ENCODE measurements at regions not wholly inside any gene's neighbourhood (a gene's known extent, or its start where the extent isn't known, plus 50 kb on each side); places are given as distances from the start of the nearest gene placed in this dataset.

GRCh38 chr5:155974369-155974768, 352.6 kb upstream of the SGCD start:
- DNase-seq (ENCODE audit: low spot score): no peak

DNA sequence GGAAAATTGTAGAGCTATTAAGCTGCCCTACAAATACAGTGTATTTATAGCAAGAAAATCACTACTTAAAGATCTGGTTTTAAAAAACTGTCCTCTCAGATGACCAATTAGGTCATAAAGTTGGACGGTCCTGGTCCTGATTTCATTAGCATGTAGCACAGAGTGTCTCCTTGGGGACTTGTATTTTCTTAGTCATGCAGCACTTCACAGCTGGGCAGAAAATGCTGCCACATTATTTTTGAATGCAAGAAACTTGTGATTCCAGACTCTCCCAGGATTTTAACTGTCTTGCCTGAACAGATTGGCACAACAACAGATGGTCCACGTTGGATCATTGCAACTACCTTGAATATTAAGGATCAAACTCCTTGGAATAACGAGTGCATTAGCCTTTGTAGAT, 348.1 kb upstream of the SGCD start:
- DNase-seq (ENCODE audit: low spot score): no peak

- no peak for DNase-seq (ENCODE audit: low spot score)
Observed at GRCh38 chr5:155982354-155982753, 344.6 kb upstream of the SGCD start.

DNA sequence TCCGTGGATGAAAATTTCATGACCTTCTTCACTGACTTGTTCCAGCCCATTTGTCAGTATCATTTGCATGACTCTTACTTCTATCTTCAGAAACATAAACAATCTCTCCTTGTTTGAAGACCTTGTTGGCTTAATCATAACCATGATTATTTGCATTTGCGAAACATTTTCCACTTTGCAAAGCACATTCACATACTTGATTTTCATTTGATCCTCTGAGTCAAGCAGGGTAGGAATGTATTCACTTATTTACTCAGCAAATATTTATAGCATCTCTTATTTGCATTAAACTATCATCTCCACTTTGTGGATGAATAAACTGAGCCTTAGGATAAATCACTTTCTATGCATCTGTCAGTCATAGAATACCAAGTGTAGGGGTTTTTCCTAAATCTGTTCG, 343.0 kb upstream of the SGCD start:
- DNase-seq (ENCODE audit: low spot score): no peak

DNA sequence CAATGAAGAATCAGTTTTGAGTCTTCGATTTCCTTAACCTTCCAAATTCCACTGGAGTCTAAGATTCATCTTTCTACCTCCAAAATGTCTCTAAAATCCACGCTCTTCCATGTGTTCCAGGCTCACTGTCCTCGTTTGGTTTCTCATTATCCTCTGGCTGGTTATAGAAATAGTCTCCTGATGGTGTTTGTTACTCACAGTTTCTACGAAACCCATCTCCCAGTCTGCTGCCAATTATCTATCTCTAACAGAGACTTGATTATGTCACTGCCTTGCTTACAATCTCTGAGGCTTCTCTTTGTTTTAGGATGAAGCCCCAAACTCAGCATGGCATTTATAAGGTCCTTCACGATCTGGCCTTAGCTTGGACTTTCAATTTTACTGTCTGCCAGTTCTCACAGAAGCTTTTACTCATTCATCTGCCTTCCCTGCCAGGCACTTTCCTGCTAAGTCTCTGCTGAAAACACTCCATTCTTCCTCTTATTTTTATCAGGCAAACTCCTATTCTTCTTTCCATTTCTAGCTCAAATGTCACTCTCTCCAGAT, 339.6 kb upstream of the SGCD start:
- DNase-seq (ENCODE audit: low spot score): no peak

DNA sequence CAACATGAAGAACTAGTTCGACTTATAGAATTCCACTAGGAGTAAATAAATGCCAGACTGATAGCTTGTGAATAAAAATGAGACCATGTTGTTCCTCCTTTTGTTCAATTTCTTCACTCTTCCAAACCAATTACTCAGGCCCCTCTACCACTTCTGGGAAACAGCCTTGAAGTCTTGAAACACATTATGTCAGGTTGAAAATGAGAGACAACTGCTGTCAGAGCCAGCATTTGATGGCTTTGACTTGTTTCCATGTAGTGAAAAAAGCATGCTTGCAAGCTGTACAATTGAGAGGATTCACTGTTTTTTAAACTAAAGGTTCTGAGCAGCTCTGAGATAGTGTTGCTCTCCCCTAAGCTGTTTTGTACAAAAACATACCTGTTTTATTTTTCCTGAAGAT, 337.1 kb upstream of the SGCD start:
- DNase-seq (ENCODE audit: low spot score): no peak

DNA sequence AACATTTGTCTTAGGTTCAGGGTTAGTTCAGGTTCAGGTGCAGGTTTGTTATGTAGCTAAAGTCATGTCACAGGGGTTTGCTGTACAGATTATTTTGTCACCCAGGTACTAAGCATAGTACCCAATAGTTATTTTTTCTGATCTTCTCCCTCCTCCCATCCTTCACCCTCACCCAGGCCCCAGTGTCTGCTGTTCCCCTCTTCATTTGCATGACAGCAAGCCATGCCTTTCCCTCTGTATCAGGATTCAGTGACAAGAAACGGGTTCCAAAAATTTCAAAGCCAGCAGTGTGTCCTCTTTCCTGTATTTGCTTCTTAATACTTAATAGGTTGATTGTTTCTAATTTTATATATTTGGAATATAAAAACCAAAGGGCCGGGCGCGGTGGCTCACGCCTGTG, 330.8 kb upstream of the SGCD start:
- no peak for DNase-seq (ENCODE audit: low spot score)

- DNase-seq (ENCODE audit: low spot score): no peak
Observed at GRCh38 chr5:155998257-155998656, 328.7 kb upstream of the SGCD start.

DNA sequence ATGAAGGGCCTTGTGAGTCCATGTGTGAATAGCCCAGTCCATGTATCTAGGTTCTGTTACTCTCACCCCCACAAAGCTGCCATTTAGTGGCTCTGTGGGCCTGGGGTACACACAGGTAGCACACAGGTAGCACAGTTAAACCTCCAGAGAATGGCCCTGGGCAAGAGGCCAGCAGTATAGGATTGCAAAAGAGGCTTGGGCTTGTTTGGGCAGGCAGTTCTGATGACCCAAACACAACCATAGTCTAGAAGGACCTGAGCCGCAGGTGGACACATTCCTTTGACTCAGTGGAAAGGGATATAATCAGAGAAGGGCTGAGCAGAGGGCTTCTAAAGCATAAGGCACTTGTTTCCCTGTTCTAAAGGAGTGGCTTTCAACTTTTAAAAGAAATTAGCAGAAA, 326.8 kb upstream of the SGCD start:
- DNase-seq (ENCODE audit: low spot score): no peak

GRCh38 chr5:156004754-156005153, 322.2 kb upstream of the SGCD start:
- no peak for DNase-seq (ENCODE audit: low spot score)

DNA sequence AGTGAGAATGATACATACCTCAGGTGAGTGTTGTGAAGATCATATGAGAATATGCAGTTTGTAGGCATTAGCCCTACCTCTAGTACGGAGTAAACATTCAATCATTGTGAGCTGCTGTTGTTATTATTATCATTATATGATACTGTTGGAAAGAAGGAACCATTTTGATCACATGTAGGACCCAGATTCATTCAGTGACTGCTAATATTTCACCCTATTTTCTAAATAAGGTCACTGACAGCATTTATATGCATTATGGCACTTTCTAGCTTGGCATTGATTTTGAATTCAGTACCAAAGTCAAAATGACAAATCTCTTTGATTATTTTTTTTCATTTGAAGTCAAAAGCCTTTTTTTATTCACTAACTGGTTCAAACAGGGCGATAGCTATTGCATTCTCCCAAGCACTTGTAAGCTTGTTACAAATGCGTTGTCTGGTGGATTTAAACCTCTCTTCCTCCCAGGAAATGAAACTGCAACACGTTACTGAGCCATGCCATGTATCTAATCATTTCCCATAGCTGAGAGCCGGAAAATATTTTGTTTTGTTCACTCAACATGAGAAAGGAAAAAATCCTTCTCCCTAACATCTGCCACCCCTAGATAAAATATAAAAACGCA, 320.8 kb upstream of the SGCD start:
- DNase-seq (ENCODE audit: low spot score): no peak

DNA sequence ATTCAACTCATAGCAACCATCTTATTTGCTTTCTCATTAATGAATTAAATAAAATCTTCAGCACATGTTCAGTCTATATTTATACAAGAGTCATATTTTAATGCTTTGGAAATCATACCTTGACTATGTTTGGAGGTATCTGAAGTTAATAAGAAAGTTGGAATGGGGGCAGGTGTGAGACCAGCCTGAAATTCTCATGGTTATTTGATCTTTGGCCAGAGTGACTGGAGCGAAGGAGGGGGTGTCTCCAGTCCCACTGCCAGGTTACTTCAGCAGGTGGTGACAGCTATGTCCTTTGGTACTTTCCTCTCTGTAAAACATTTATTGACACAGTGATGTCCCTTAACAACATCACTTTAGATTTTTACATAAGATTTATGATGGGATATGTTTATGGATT, 318.1 kb upstream of the SGCD start:
- DNase-seq (ENCODE audit: low spot score): no peak

DNA sequence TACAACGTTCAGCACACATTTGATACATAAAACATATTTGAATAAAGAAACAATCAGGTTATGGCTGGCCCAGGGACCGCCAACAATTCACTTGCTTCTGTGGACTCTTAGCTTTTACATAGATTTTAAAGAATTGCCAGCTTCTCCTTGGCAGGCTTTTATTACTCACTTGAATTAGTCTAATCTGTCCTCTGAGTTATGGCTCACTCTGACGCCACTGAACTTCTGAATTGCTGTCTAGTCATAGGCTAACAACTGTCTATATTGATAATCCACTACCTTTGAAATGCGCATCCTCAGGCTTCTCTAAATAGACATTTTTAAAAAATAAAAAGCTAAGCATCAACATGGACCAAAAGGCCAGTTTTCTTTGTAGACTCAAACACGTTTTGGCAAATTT, 317.4 kb upstream of the SGCD start:
- no peak for DNase-seq (ENCODE audit: low spot score)

DNA sequence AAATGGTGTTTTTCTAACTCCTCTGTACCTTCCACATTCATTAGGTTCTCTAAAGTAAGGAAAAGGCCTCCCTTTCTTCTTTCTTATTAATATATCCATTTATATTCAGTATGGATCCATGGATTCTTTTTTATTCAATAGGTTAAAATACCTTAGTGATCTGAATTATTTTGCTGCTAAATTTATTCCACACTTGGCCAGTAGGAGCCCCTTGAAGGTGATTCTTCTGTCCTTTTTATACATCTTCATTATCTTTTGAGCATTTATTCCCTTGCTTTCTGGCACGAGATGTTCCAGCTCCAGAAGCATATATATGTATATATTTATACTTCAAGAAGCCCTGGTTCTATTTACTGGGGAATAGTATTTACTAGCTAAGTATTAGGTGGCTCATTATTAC, 311.8 kb upstream of the SGCD start:
- DNase-seq (ENCODE audit: low spot score): no peak

- no peak for DNase-seq (ENCODE audit: low spot score)
Observed at GRCh38 chr5:156019130-156019529, 307.8 kb upstream of the SGCD start.

GRCh38 chr5:156019571-156020180, 307.3 kb upstream of the SGCD start:
- no peak for DNase-seq (ENCODE audit: low spot score)

GRCh38 chr5:156020647-156021046, 306.3 kb upstream of the SGCD start:
- no peak for DNase-seq (ENCODE audit: low spot score)

GRCh38 chr5:156021866-156022265, 305.1 kb upstream of the SGCD start:
- no peak for DNase-seq (ENCODE audit: low spot score)

GRCh38 chr5:156025656-156026055, 301.3 kb upstream of the SGCD start:
- no peak for DNase-seq (ENCODE audit: low spot score)

GRCh38 chr5:156031181-156031580, 295.8 kb upstream of the SGCD start:
- no peak for DNase-seq (ENCODE audit: low spot score)

DNA sequence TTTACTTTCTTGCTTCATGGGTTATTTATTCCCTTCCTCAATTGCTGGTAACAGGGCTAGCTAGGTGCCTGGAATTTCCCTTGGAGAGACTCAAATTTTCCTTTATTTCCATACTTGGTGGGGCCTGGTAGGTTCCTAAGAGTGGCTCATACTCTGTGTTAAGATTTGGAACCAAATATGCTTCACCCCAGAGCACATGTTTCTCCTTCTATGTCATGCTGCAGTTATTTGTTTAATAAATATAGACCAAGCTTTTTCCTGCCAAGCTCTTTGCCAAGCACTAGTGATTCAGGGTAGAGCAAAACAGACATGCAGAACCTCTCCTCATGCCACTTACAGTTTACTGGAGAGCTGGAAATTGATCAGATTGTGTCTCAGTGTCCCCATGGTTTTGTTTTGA, 290.3 kb upstream of the SGCD start:
- no peak for DNase-seq (ENCODE audit: low spot score)

DNA sequence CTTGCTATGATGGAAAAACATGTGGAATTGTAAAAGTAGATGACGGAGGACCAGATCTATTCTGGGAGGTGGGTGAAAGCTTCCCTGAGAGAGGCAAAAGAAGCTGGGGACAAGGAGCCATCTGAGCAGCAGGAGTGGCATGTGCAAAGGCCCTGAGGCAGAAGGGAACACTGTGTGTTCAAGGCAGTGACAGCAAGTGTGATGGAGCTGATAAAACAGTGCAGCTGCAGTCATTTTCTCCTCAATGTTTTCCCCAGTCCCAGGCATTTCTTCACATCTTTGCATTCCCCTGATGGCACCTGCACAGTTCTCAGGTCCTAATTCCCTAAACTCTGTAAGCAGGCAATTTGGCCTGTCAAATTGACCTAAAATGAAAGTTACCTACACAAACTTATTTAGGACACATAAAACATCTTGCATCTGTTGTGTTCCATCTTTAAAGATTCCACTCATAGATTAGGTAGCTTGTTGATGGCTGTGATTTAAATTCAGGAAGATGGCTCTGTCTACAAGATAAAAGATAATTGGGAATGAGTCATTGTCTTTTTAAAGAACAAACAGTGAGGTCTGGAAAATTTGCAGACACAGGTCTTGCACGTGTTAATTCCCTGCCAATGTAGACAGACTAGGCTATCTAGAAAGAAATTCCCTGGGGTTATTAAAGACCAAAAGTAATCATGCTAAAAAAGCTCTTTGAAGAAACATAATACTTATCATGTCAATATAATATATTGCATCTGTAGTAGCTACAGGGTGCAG, 289.6 kb upstream of the SGCD start:
- DNase-seq (ENCODE audit: low spot score): no peak

DNA sequence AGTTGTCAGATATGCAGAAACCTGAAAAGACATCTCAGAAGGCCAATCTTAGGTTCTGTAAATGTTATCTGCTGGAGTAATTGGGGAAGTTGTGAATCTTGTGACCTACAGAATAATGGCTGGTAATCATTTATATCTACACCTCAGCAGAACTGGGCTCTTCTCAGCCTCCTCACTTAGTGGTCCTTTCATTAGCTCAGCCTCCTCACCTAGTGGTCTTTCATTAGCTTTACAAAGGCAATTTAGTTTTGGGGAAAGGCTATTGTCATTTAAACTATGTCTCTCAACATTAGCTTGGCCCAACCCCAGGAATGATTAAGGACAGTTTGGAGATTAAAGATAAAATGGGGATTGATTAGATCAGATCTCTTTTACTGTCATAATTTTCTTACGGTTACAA, 284.2 kb upstream of the SGCD start:
- no peak for DNase-seq (ENCODE audit: low spot score)

All from SW480 (cell line).